IMR-90 (cell line): ENCODE measurements at regions not wholly inside any gene's neighbourhood (a gene's known extent, or its start where the extent isn't known, plus 50 kb on each side); places are given as distances from the start of the nearest gene placed in this dataset.

ENCODE experiments used
- BHLHE40 ChIP-seq: fragments of 150-350 bp; IDR thresholded peaks from 2 replicates; pipeline ENCODE4 v1.6.1; 2016; ENCODE audit warnings: mild to moderate bottlenecking, low read depth, low read length
- RFX5 ChIP-seq: IDR thresholded peaks from 2 replicates; pipeline ENCODE4 v1.8.0; 2012; ENCODE audit warnings: low read depth, mild to moderate bottlenecking, low read length, moderate library complexity
- TF ChIP-seq, protein P1 (sequence below): conservative IDR thresholded peaks from 2 replicates; pipeline ENCODE4 v1.5.1; 2012; ENCODE audit warnings: mild to moderate bottlenecking, low read depth, low read length, improper control_type of control experiment

DNA sequence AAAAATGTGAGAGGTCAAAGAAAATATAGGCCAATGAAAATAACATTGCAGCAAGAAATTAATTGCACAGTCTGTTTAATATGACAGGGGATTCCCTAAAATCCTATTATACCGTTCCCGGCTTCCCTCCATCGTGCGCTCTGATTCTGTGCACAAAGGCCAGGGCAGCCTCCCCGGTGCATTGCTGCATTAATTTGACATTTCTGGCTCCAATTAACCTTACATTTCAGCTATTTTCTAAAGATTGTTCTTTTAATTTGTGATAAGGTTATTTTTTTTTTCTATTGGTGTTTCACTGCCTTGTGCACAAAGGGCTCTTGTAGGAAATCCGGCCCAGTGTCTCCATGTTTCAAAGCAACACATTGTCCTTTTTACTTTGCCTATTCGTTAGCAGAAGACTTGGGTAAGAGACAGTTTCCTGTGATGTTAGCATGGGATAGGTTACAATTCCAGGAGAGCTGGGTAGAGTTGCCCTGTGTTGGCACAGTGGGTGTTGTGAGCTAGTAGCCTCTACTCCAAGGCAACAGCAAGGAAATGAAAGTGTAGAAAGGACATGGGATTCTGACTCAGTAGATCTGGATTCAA, 257.3 kb upstream of the IGF1R start:
- TF ChIP-seq RFX5: no peak
- no peak for TF ChIP-seq BHLHE40
- TF ChIP-seq, protein P1, sequence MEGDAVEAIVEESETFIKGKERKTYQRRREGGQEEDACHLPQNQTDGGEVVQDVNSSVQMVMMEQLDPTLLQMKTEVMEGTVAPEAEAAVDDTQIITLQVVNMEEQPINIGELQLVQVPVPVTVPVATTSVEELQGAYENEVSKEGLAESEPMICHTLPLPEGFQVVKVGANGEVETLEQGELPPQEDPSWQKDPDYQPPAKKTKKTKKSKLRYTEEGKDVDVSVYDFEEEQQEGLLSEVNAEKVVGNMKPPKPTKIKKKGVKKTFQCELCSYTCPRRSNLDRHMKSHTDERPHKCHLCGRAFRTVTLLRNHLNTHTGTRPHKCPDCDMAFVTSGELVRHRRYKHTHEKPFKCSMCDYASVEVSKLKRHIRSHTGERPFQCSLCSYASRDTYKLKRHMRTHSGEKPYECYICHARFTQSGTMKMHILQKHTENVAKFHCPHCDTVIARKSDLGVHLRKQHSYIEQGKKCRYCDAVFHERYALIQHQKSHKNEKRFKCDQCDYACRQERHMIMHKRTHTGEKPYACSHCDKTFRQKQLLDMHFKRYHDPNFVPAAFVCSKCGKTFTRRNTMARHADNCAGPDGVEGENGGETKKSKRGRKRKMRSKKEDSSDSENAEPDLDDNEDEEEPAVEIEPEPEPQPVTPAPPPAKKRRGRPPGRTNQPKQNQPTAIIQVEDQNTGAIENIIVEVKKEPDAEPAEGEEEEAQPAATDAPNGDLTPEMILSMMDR: no peak
